ENCODE measurements at regions not wholly inside any gene's neighbourhood (a gene's known extent, or its start where the extent isn't known, plus 50 kb on each side); places are given as distances from the start of the nearest gene placed in this dataset.
"Not testable (repeated sequence)": the region's sequence is repeated elsewhere in the genome, so short reads cannot be mapped to it uniquely, and the experiment has no call there.

- DNase-seq (ENCODE audit: low spot score), result no peak
Observed at GRCh38 chr11:81420668-81421250, 1312.9 kb downstream of the FAM181B start.

GRCh38 chr11:81397316-81397715, 1336.3 kb downstream of the FAM181B start:
- no peak for DNase-seq (ENCODE audit: low spot score)

GRCh38 chr11:81394311-81394710, 1339.4 kb downstream of the FAM181B start:
- no peak for DNase-seq (ENCODE audit: low spot score)

- no peak for DNase-seq (ENCODE audit: low spot score)
Observed at GRCh38 chr11:81388326-81388725, 1345.3 kb downstream of the FAM181B start.

- DNase-seq (ENCODE audit: low spot score), result no peak
Observed at GRCh38 chr11:81380395-81380794, 1353.3 kb downstream of the FAM181B start.

- no peak for DNase-seq (ENCODE audit: low spot score)
Observed at GRCh38 chr11:81377418-81377817, 1356.2 kb downstream of the FAM181B start.

- no peak for DNase-seq (ENCODE audit: low spot score)
Observed at GRCh38 chr11:81373986-81374385, 1359.7 kb downstream of the FAM181B start.

GRCh38 chr11:81368192-81368591, 1365.5 kb downstream of the FAM181B start:
- DNase-seq (ENCODE audit: low spot score), result no peak

- no peak for DNase-seq (ENCODE audit: low spot score)
Observed at GRCh38 chr11:81365496-81365895, 1368.2 kb downstream of the FAM181B start.

- DNase-seq (ENCODE audit: low spot score), result no peak
Observed at GRCh38 chr11:81359476-81359875, 1374.2 kb downstream of the FAM181B start.

- no peak for DNase-seq (ENCODE audit: low spot score)
Observed at GRCh38 chr11:81345609-81346008, 1388.1 kb downstream of the FAM181B start.

- peak; percentile 4 for DNase-seq (ENCODE audit: low spot score)
Observed at GRCh38 chr11:81342966-81343365, 1390.7 kb downstream of the FAM181B start.

GRCh38 chr11:81340225-81340624, 1393.4 kb downstream of the FAM181B start:
- DNase-seq (ENCODE audit: low spot score), result no peak

- DNase-seq (ENCODE audit: low spot score), result no peak
Observed at GRCh38 chr11:81339521-81339920, 1394.1 kb downstream of the FAM181B start.

GRCh38 chr11:81337756-81338155, 1395.9 kb downstream of the FAM181B start:
- no peak for DNase-seq (ENCODE audit: low spot score)

GRCh38 chr11:81332276-81332675, 1401.4 kb downstream of the FAM181B start:
- DNase-seq (ENCODE audit: low spot score), result no peak

- DNase-seq (ENCODE audit: low spot score), result no peak
Observed at GRCh38 chr11:81331611-81332235, 1401.9 kb downstream of the FAM181B start.

GRCh38 chr11:81331088-81331487, 1402.6 kb downstream of the FAM181B start:
- DNase-seq (ENCODE audit: low spot score), result no peak

GRCh38 chr11:81303038-81303664, 1430.5 kb downstream of the FAM181B start:
- DNase-seq (ENCODE audit: low spot score), result no peak

- no peak for DNase-seq (ENCODE audit: low spot score)
Observed at GRCh38 chr11:81301166-81301830, 1432.4 kb downstream of the FAM181B start.

GRCh38 chr11:81286959-81287358, 1446.7 kb downstream of the FAM181B start:
- no peak for DNase-seq (ENCODE audit: low spot score)

- DNase-seq (ENCODE audit: low spot score), result no peak
Observed at GRCh38 chr11:81286550-81286949, 1447.1 kb downstream of the FAM181B start.

- not testable (repeated sequence) for DNase-seq (ENCODE audit: low spot score)
Observed at GRCh38 chr11:81280228-81280627, 1453.4 kb downstream of the FAM181B start.

All from putamen (tissue), 1 donor.